H1 (cell line): ENCODE measurements at regions not wholly inside any gene's neighbourhood (a gene's known extent, or its start where the extent isn't known, plus 50 kb on each side); places are given as distances from the start of the nearest gene placed in this dataset.

Experiments
- CTCF ChIA-PET: fragments of 300-600 bp; sonication (Branson Sonifier 250); formaldehyde crosslinking; loops from one replicate; lab custom pipeline; 2021; ENCODE audit not compliant: partially characterized antibody; lab: Charles Lee
- POLR2A ChIA-PET: fragments of 300-600 bp; sonication (Branson Sonifier 250); formaldehyde crosslinking; loops from one replicate; lab custom pipeline; 2021; ENCODE audit warnings: inconsistent platforms; ENCODE audit not compliant: partially characterized antibody; lab: Charles Lee
- DNase-seq, 2 experiments: peaks; one replicate each; pipeline versions ENCODE4 v3.0.0 to v3.0.0-alpha.2; 2010 to 2022; ENCODE audit warnings: low spot score in 2 of 2, low read depth in 1 of 2, mixed read lengths in 1 of 2
- FAIRE-seq: peaks from 2 replicates; lab custom pipeline; 2011; peaks lifted over from hg19 to GRCh38; lab: Jason Lieb, UNC
- H2AFZ ChIP-seq: 2 replicates; pipeline ENCODE4 v1.8.1; 2012; ENCODE audit warnings: low read length, inconsistent platforms
- H2AK5ac ChIP-seq: 2 replicates; pipeline ENCODE4 v1.6.1; 2013; ENCODE audit warnings: low read depth, low read length
- H2BK120ac ChIP-seq: replicated peaks from 2 replicates; pipeline ENCODE3; 2013; ENCODE audit warnings: low read depth, low read length, inconsistent platforms
- H2BK12ac ChIP-seq: 2 replicates; pipeline ENCODE4 v1.6.1; 2013; ENCODE audit warnings: low read depth, low read length
- H2BK15ac ChIP-seq: 2 replicates; pipeline ENCODE4 v1.6.1; 2013; ENCODE audit warnings: low read length
- H2BK20ac ChIP-seq: 2 replicates; pipeline ENCODE4 v1.6.1; 2013; ENCODE audit warnings: low read length
- H2BK5ac ChIP-seq: 2 replicates; pipeline ENCODE4 v1.6.1; 2013; ENCODE audit warnings: low read depth, low read length
- H3K14ac ChIP-seq: 2 replicates; pipeline ENCODE4 v1.6.1; 2013; ENCODE audit warnings: inconsistent platforms; ENCODE audit not compliant: insufficient read length
- H3K18ac ChIP-seq: 2 replicates; pipeline ENCODE4 v1.6.1; 2013; ENCODE audit warnings: low read length; ENCODE audit errors: extremely low read depth
- H3K23ac ChIP-seq: 2 replicates; pipeline ENCODE4 v1.6.1; 2013; ENCODE audit warnings: inconsistent platforms; ENCODE audit not compliant: insufficient read length
- H3K23me2 ChIP-seq: 2 replicates; pipeline ENCODE4 v1.6.1; 2013; ENCODE audit warnings: low read depth, low read length
- H3K27ac ChIP-seq: 2 replicates; pipeline ENCODE4 v1.6.1; 2011; ENCODE audit warnings: low read depth, low read length, inconsistent platforms
- H3K27me3 ChIP-seq, 4 experiments: replicated peaks in 1 of 4; 1 replicate in 1 of 4; 2 replicates in 3 of 4; pipeline versions ENCODE4 v1.6.1 to v1.8.1; 2011 to 2013; ENCODE audit warnings: low read length in 3 of 4, mild to moderate bottlenecking in 3 of 4, inconsistent platforms in 2 of 4, mixed read lengths in 2 of 4, moderate library complexity in 1 of 4; ENCODE audit not compliant: control insufficient read depth in 3 of 4, insufficient read depth in 3 of 4; ENCODE audit errors: extremely low read depth in 1 of 4
- H3K36me3 ChIP-seq, 4 experiments: 2 replicates each; pipeline versions ENCODE4 v1.6.1 to v1.8.1; 2011 to 2013; ENCODE audit warnings: mild to moderate bottlenecking in 4 of 4, low read length in 3 of 4, moderate library complexity in 2 of 4, control low read depth in 1 of 4, inconsistent platforms in 1 of 4; ENCODE audit not compliant: insufficient read depth in 4 of 4, control insufficient read depth in 2 of 4
- H3K4ac ChIP-seq: replicated peaks from 2 replicates; pipeline ENCODE3; 2013; ENCODE audit warnings: low read length, low read depth, mixed read lengths, inconsistent platforms; ENCODE audit not compliant: insufficient read length
- H3K4me1 ChIP-seq, 4 experiments: replicated peaks in 1 of 4; 1 replicate in 1 of 4; 2 replicates in 3 of 4; pipeline versions ENCODE4 v1.6.1 to v1.8.1; 2011 to 2013; ENCODE audit warnings: low read length in 3 of 4, inconsistent platforms in 2 of 4, mixed read lengths in 1 of 4; ENCODE audit not compliant: insufficient read depth in 4 of 4, control insufficient read depth in 3 of 4
- H3K4me2 ChIP-seq, 2 experiments: 2 replicates each; pipeline versions ENCODE4 v1.6.1 to v1.8.1; 2011 to 2013; ENCODE audit warnings: low read depth in 2 of 2, low read length in 2 of 2, control low read depth in 1 of 2, inconsistent platforms in 1 of 2, mild to moderate bottlenecking in 1 of 2; ENCODE audit not compliant: insufficient read depth in 1 of 2
- H3K4me3 ChIP-seq, 4 experiments: fragments of 200-600, 300-600 bp in 1 of 4; sonication (generic), shearing (Covaris generic), sonication (Bioruptor Twin) in 1 of 4; 2 replicates each; pipeline versions ENCODE4 v1.5.1 to v1.8.1; 2011 to 2016; ENCODE audit warnings: low read length in 4 of 4, low read depth in 3 of 4, control low read depth in 2 of 4, inconsistent platforms in 2 of 4, mild to moderate bottlenecking in 2 of 4, mixed read lengths in 1 of 4, moderate library complexity in 1 of 4; ENCODE audit not compliant: insufficient read depth in 2 of 4; ENCODE audit errors: extremely low read depth in 1 of 4
- H3K56ac ChIP-seq: replicated peaks from 2 replicates; pipeline ENCODE3; 2013; ENCODE audit warnings: low read depth, mild to moderate bottlenecking, mixed read lengths, low read length, inconsistent platforms; ENCODE audit not compliant: insufficient read length
- H3K79me1 ChIP-seq: 2 replicates; pipeline ENCODE4 v1.6.1; 2013; ENCODE audit warnings: low read depth, low read length, control low read depth
- H3K79me2 ChIP-seq, 2 experiments: 2 replicates each; pipeline versions ENCODE4 v1.6.1 to v1.8.1; 2012 to 2013; ENCODE audit warnings: low read length in 2 of 2, mild to moderate bottlenecking in 2 of 2, inconsistent platforms in 1 of 2; ENCODE audit not compliant: insufficient read depth in 2 of 2, control insufficient read depth in 1 of 2
- H3K9ac ChIP-seq, 4 experiments: replicated peaks in 1 of 4; 1 replicate in 1 of 4; 2 replicates in 3 of 4; pipeline versions ENCODE4 v1.6.1 to v1.8.1; 2011 to 2013; ENCODE audit warnings: low read depth in 3 of 4, low read length in 3 of 4, control low read depth in 2 of 4, mild to moderate bottlenecking in 2 of 4, moderate library complexity in 2 of 4, inconsistent platforms in 1 of 4; ENCODE audit errors: extremely low read depth in 1 of 4
- H3K9me3 ChIP-seq, 2 experiments: 2 replicates each; pipeline versions ENCODE4 v1.6.1 to v1.8.1; 2012 to 2013; ENCODE audit warnings: mild to moderate bottlenecking in 2 of 2, moderate library complexity in 2 of 2, control low read depth in 1 of 2, inconsistent platforms in 1 of 2, low read depth in 1 of 2, low read length in 1 of 2, mixed read lengths in 1 of 2; ENCODE audit not compliant: insufficient read depth in 2 of 2
- H4K20me1 ChIP-seq, 2 experiments: replicated peaks in 1 of 2; 2 replicates each; pipeline versions ENCODE3 to v1.8.1; 2011 to 2013; ENCODE audit warnings: inconsistent platforms in 2 of 2, low read length in 2 of 2, mild to moderate bottlenecking in 1 of 2; ENCODE audit not compliant: insufficient read depth in 2 of 2, control insufficient read depth in 1 of 2
- H4K5ac ChIP-seq: 2 replicates; pipeline ENCODE4 v1.6.1; 2013; ENCODE audit warnings: low read length, low read depth, mixed read lengths, inconsistent platforms; ENCODE audit not compliant: insufficient read length
- H4K8ac ChIP-seq: 2 replicates; pipeline ENCODE4 v1.8.0; 2013; ENCODE audit warnings: mild to moderate bottlenecking, moderate library complexity, low read length, inconsistent platforms; ENCODE audit not compliant: insufficient read depth; ENCODE audit errors: extremely low read depth
- H4K91ac ChIP-seq: replicated peaks from 2 replicates; pipeline ENCODE3; 2013; ENCODE audit warnings: low read length, mixed read lengths, inconsistent platforms; ENCODE audit not compliant: insufficient read length
- CBX5 ChIP-seq: fragments of 300-800, 300-1000 bp; sonication (generic); IDR thresholded peaks from 2 replicates; pipeline ENCODE4 v1.7.1; 2016; ENCODE audit warnings: antibody characterized with exemption, low read length, low read depth
- CBX8 ChIP-seq: fragments of 300-800, 300-1000 bp; sonication (generic); IDR thresholded peaks from 2 replicates; pipeline ENCODE4 v1.7.1; 2016; ENCODE audit warnings: low read depth, low read length, borderline replicate concordance
- GABPA ChIP-seq: IDR thresholded peaks from 2 replicates; pipeline ENCODE4 v1.6.1; 2011; ENCODE audit warnings: mild to moderate bottlenecking, low read length, moderate library complexity, borderline replicate concordance; ENCODE audit not compliant: insufficient read depth
- HDAC6 ChIP-seq: IDR thresholded peaks from one replicate; pipeline ENCODE4 v1.7.1; 2012; ENCODE audit warnings: low read depth, mild to moderate bottlenecking, inconsistent platforms, low read length, moderate library complexity
- KDM1A ChIP-seq: fragments of 200-600, 300-600 bp; sonication (generic); IDR thresholded peaks from 2 replicates; pipeline ENCODE4 v1.7.1; 2016; ENCODE audit warnings: mild to moderate bottlenecking, low read length, borderline replicate concordance
- KDM4A ChIP-seq: IDR thresholded peaks from one replicate; pipeline ENCODE4 v1.7.1; 2012; ENCODE audit warnings: low read depth, mild to moderate bottlenecking, moderate library complexity, low read length, inconsistent platforms; ENCODE audit not compliant: severe bottlenecking
- POLR2AphosphoS5 ChIP-seq: IDR thresholded peaks from 2 replicates; pipeline ENCODE4 v1.6.1; 2011; ENCODE audit warnings: low read depth, low read length
- SIN3A ChIP-seq, 2 experiments: IDR thresholded peaks in 1 of 2; conservative IDR thresholded peaks in 1 of 2; 2 replicates each; pipeline ENCODE4 v1.6.1; 2011 to 2012; ENCODE audit warnings: low read length in 2 of 2, improper control_type of control experiment in 1 of 2, low read depth in 1 of 2, mild to moderate bottlenecking in 1 of 2
- SP1 ChIP-seq: IDR thresholded peaks from 2 replicates; pipeline ENCODE4 v1.6.1; 2011; ENCODE audit warnings: low read depth, low read length
- SRF ChIP-seq: IDR thresholded peaks from 2 replicates; pipeline ENCODE4 v1.6.1; 2011; ENCODE audit warnings: mild to moderate bottlenecking, low read depth, low read length, moderate library complexity
- TAF1 ChIP-seq: IDR thresholded peaks from 2 replicates; pipeline ENCODE4 v1.6.1; 2011; ENCODE audit warnings: mild to moderate bottlenecking, low read depth, low read length
- WGBS, 2 experiments: shearing (Covaris generic) in 1 of 2; methylation state at CpG; one replicate each; pipeline versions ENCODE4 v1.1.6 to v1.1.7; 2013 to 2015; ENCODE audit warnings: low lambda C conversion rate in 2 of 2, mixed read lengths in 2 of 2, inconsistent platforms in 1 of 2, low coverage in 1 of 2, missing lambda C conversion rate in 1 of 2; ENCODE audit not compliant: insufficient replicate concordance in 2 of 2, insufficient coverage in 1 of 2, insufficient read length in 1 of 2; ENCODE audit errors: extremely low coverage in 1 of 2, missing lambda C conversion rate in 1 of 2; 5-methylcytosine and 5-hydroxymethylcytosine counted together
- TF ChIP-seq, protein P1 (sequence below), 3 experiments: IDR thresholded peaks; 1 replicate in 2 of 3; 2 replicates in 1 of 3; pipeline versions ENCODE4 v1.5.1 to v1.6.1; 2011; ENCODE audit warnings: low read length in 3 of 3, mild to moderate bottlenecking in 3 of 3, inconsistent platforms in 2 of 3, low read depth in 1 of 3, moderate library complexity in 1 of 3; ENCODE audit not compliant: insufficient read depth in 1 of 3; ENCODE audit errors: control extremely low read depth in 1 of 3

DNA sequence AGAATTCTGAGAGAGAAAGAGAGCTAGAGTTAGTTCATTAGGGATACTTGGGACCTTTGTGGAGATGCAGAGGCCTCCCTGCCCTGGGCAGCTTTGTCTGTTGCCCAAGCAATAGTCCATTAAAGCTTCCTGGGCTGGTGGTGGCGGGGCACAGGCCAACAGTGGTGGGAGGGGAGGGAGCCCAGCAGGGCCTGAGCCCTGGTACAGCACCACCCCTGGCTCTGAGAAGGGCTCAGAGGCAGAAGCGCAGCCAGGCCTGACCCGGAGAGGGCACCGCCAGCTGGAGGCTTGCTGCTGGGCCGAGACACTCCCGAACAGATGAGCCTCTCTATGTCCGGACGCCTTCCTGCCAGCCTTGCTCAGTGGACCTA is 65.3 kb downstream of the EFNB1 start:
- Histone ChIP-seq H3K56ac (no peak overlapping the region), H4K5ac (no peak overlapping the region), H2BK5ac (no peak overlapping the region), H3K79me2 (no peaks in the 10 kb centered on the region), H3K23ac (no peak overlapping the region), H2AK5ac (no peak overlapping the region), H2BK12ac (0 out of 2 replicates have a peak overlapping the region, but pooled peaks have one; percentile 27), H3K4me3 (peak overlapping the region in 2 of 4 experiments; percentile 3 to 49; a peak in 4 of 8 replicates), H2BK15ac (no peak overlapping the region), H3K4ac (no peak overlapping the region), H3K4me1 (peaks cover 0 to 14% (median 7%) of the 10 kb centered on the region in 4 experiments; a peak in 6 of 7 replicates), H3K9ac (no peak overlapping the region), H3K36me3 (no peaks in the 10 kb centered on the region), H2BK20ac (no peak overlapping the region), H3K27ac (no peak overlapping the region), H3K23me2 (no peaks in the 10 kb centered on the region; the same call in 1 of the 2 replicates), H4K8ac (no peak overlapping the region; the same call in 1 of the 2 replicates), H3K9me3 (no peaks in the 10 kb centered on the region), H3K14ac (no peak overlapping the region), H4K91ac (no peak overlapping the region), H3K4me2 (peak overlapping the region; percentile 42 to 60), H2BK120ac (no peak overlapping the region), H4K20me1 (no peaks in the 10 kb centered on the region), H2AFZ (no peak overlapping the region), H3K79me1 (no peaks in the 10 kb centered on the region), H3K27me3 (peaks cover 2 to 20% (median 16%) of the 10 kb centered on the region in 4 experiments; a peak in 5 of 7 replicates), H3K18ac (no peak overlapping the region)
- ChIA-PET CTCF (interaction anchor here (0.7 to 2.7 kb wide), 6 partner anchors 17 to 328 kb away, joined by 3 to 8 read pairs (median 3); partner anchors contain the start of gene EFNB1), POLR2A (interaction anchor here (0.9 kb wide), 1 partner anchor 63 kb away, joined by 3 read pairs; no protein-coding TSS in a partner anchor)
- FAIRE-seq: no peak
- DNase-seq: no peak
- no CpG with 5 or more reads among the region's 8 CpGs for WGBS, 2 experiments
- TF ChIP-seq KDM4A: no peak
- no peak for TF ChIP-seq POLR2AphosphoS5
- TF ChIP-seq CBX8: no peak
- TF ChIP-seq SRF: no peak
- no peak for TF ChIP-seq CBX5
- TF ChIP-seq KDM1A: no peak
- TF ChIP-seq GABPA: no peak
- no peak for TF ChIP-seq HDAC6
- no peak for TF ChIP-seq SP1
- TF ChIP-seq TAF1: no peak
- no peak for TF ChIP-seq SIN3A (conservative IDR thresholded peaks at IDR 0.05 in 1 of 2, IDR thresholded peaks at IDR 0.05 in 1 of 2; ENCODE audit: low read depth in 1 of 2, low read length in 2 of 2)
- TF ChIP-seq, protein P1, sequence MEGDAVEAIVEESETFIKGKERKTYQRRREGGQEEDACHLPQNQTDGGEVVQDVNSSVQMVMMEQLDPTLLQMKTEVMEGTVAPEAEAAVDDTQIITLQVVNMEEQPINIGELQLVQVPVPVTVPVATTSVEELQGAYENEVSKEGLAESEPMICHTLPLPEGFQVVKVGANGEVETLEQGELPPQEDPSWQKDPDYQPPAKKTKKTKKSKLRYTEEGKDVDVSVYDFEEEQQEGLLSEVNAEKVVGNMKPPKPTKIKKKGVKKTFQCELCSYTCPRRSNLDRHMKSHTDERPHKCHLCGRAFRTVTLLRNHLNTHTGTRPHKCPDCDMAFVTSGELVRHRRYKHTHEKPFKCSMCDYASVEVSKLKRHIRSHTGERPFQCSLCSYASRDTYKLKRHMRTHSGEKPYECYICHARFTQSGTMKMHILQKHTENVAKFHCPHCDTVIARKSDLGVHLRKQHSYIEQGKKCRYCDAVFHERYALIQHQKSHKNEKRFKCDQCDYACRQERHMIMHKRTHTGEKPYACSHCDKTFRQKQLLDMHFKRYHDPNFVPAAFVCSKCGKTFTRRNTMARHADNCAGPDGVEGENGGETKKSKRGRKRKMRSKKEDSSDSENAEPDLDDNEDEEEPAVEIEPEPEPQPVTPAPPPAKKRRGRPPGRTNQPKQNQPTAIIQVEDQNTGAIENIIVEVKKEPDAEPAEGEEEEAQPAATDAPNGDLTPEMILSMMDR (IDR thresholded peaks at IDR 0.05; ENCODE audit: control extremely low read depth in 1 of 3, insufficient read depth in 1 of 3, low read depth in 1 of 3, low read length in 3 of 3): no peak
